HAP-1 (cell line): ENCODE measurements at regions not wholly inside any gene's neighbourhood (a gene's known extent, or its start where the extent isn't known, plus 50 kb on each side); places are given as distances from the start of the nearest gene placed in this dataset.

Experiments used
- DNase-seq, 2 experiments: peaks; one replicate each; pipeline ENCODE4 v3.0.0-alpha.2; 2016 to 2020; ENCODE audit warnings: low spot score in 2 of 2
- H3K27me3 ChIP-seq: fragments of 250-450 bp; sonication (Bioruptor Pico); 2 replicates; pipeline ENCODE4 v1.5.1; 2020; ENCODE audit warnings: low read depth, mild to moderate bottlenecking, moderate library complexity
- H3K36me3 ChIP-seq: fragments of 250-450 bp; sonication (Bioruptor Pico); replicated peaks from 2 replicates; pipeline ENCODE4 v1.5.1; 2020; ENCODE audit warnings: mild to moderate bottlenecking
- H3K4me1 ChIP-seq: fragments of 250-450 bp; sonication (Bioruptor Pico); 2 replicates; pipeline ENCODE4 v1.5.1; 2020; ENCODE audit warnings: mild to moderate bottlenecking
- H3K4me3 ChIP-seq: fragments of 250-450 bp; sonication (Bioruptor Pico); 2 replicates; pipeline ENCODE4 v1.5.1; 2020; ENCODE audit warnings: mild to moderate bottlenecking, moderate library complexity
- H3K9me3 ChIP-seq: fragments of 250-450 bp; sonication (Bioruptor Pico); 2 replicates; pipeline ENCODE4 v1.5.1; 2020; ENCODE audit warnings: mild to moderate bottlenecking, moderate library complexity
- in situ Hi-C: fragments of 300-500 bp; cut with MboI; formaldehyde crosslinking; loops from 3 replicates; pipeline ENCODE4 v1.14.3; 2020; ENCODE audit warnings: low sequenced_read_pairs, inconsistent platforms, mixed read lengths

GRCh38 chr6:150791717-150792116, 73.8 kb upstream of the MTHFD1L start:
- H3K9me3 ChIP-seq, result no peaks in the 10 kb centered on the region
- H3K4me1 ChIP-seq, result no peaks in the 10 kb centered on the region
- no peak for DNase-seq
- H3K4me3 ChIP-seq, result no peak overlapping the region
- H3K27me3 ChIP-seq, result no peaks in the 10 kb centered on the region
- H3K36me3 ChIP-seq, result peaks cover 37% of the 10 kb centered on the region
- in situ Hi-C loops, result no loop called here

DNA sequence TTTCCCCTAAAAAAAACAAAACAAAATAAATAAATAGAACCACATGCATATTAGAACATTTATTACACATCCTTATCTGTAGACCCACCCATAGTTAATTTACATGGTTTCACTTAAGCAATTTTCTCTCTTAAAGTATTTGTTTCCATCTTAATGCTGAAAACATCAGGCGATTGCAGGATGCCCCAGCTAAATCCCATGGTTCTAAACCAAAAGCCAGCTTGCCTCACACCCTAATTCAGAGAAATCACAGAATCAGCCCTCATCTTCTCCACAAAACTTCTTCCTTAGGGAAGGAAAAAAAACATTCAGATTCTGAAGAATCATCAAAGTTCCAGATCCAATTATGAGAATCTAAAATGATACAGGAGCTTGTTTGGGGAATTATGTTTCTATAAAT, 67.6 kb upstream of the MTHFD1L start:
- Histone ChIP-seq H3K9me3 (no peaks in the 10 kb centered on the region), H3K27me3 (no peaks in the 10 kb centered on the region), H3K36me3 (peaks cover 37% of the 10 kb centered on the region), H3K4me1 (peaks cover 6% of the 10 kb centered on the region; the same call in 1 of the 2 replicates), H3K4me3 (no peak overlapping the region)
- DNase-seq, result no peak
- in situ Hi-C loops, result no loop called here

DNA sequence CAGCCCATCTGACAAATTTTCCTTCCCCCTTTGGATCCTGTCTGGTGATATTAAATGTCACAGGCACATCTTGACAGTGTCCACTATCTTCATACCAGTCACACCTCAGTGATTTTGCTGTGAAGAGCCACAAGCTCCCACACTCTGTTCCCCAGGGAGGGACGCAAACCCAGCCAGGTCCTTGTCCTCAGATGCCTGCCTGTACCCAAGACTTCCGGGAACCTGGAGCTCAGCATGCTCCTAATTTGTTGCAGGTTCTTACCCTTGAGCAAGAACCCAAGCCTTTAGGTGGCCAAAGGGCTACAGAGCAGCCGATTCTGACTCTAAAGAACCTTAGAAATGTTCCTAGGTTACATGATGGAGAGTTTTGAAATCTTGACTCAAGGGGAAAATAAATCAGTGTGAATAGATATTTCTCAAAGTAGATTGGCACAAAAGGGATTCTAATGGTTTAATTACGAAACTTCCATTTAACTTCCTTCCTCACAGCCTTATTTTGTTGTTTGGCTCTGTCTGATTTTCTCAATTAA, 66.2 kb upstream of the MTHFD1L start:
- no peak for DNase-seq
- H3K4me1 ChIP-seq, result peaks cover 6% of the 10 kb centered on the region; the same call in 1 of the 2 replicates
- no peak overlapping the region for H3K4me3 ChIP-seq
- H3K9me3 ChIP-seq, result no peaks in the 10 kb centered on the region
- peaks cover 45% of the 10 kb centered on the region for H3K36me3 ChIP-seq
- no peaks in the 10 kb centered on the region for H3K27me3 ChIP-seq
- in situ Hi-C loops, result no loop called here

DNA sequence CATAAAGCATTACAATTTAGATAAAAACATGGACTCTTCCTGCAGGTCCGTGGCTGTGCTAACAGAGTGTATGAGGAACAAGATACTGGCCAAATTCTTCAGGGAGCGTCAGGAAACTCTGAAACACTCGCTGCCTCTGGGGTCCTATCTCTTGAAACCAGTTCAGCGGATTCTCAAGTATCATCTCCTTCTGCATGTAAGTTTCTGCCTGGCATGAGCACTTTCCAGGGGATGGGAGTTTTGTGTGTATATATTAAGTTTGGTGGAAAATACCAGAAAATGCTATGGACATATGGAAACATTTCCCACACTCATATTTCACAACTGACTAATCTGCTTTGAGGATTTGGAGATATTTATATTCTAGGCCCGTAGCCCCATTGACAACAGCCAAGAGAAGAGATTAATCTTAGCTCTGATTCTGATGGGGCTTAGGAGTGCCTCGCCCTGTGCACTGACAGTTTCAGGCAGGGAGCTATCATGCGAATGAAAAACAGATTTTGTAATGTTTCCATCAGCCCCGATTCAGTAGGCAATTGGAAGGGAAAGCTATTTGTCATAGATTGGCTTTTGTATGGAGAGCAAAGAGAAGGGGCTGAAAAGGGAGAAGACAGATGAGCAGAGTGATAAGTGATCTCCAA, 64.7 kb upstream of the MTHFD1L start:
- in situ Hi-C loops, result loop anchor here (25.0 kb wide), 2 partner anchors 738 to 863 kb away; partner anchors contain the start of genes ULBP2 and ULBP3
- Histone ChIP-seq H3K27me3 (no peaks in the 10 kb centered on the region), H3K9me3 (no peaks in the 10 kb centered on the region), H3K36me3 (peaks cover 57% of the 10 kb centered on the region), H3K4me1 (peaks cover 6% of the 10 kb centered on the region; the same call in 1 of the 2 replicates), H3K4me3 (no peak overlapping the region)
- DNase-seq, result no peak

DNA sequence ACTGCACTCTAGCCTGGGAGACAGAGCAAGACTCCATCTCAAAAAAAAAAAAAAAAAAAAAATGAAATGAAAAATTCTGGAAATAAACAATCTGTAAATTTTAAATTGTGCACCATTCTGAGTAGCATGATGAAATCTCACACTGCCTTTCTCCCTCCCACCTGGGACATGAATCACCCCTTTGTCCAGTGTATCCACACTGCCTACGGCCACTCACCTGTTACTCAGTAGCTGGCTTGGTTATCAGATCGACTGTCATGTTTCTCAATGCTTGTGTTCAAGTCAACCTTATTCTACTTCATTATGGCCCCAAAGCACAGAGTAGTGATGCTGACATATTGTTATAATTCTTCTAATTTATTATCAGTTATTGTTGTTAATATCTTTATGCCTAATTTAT, 58.7 kb upstream of the MTHFD1L start:
- H3K4me3 ChIP-seq, result no peak overlapping the region
- no peaks in the 10 kb centered on the region for H3K4me1 ChIP-seq
- peaks cover 74% of the 10 kb centered on the region for H3K36me3 ChIP-seq
- in situ Hi-C loops, result loop anchor here (25.0 kb wide), 2 partner anchors 744 to 869 kb away; partner anchors contain the start of genes ULBP2 and ULBP3
- no peaks in the 10 kb centered on the region for H3K9me3 ChIP-seq
- DNase-seq, result no peak
- no peaks in the 10 kb centered on the region for H3K27me3 ChIP-seq

DNA sequence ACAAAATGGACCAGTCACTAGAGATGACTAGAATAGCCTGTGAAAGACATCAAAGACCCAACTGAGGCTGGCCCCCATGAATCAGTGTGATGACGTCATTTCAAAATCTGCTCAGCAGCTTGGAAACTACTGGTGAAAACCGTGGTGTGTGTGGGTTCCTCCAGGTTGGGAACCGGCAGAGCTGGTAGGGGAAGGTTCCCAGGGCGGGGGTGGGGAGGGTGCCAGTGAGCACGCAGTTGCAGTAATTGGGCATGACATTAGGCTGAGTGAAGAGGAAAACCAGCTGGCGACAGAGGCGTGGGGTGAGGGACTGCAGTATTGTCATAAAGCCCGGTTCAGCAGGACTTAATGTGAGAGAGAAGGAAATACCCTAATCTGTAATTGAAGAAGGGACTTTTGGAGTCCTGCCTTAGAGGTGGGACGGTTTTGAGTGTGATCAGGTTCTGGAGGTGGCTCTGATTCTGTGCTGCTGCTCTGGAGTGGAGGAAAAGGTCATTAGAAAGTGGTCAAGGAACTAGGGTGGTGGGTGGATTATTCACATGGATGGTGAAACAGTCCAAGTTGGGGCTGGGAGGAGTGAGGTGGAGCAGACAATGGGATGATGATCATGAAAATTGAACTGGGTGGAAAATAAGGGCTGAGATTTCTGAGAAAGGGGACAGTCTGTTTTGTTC, 52.0 kb upstream of the MTHFD1L start:
- no peak for DNase-seq
- Histone ChIP-seq H3K27me3 (no peaks in the 10 kb centered on the region), H3K4me1 (no peaks in the 10 kb centered on the region; the same call in 1 of the 2 replicates), H3K36me3 (peaks cover 43% of the 10 kb centered on the region), H3K4me3 (no peak overlapping the region), H3K9me3 (no peaks in the 10 kb centered on the region)
- in situ Hi-C loops, result loop anchor here (5.0 to 25.0 kb wide), 4 partner anchors 209 to 876 kb away; partner anchors contain the start of genes ULBP2 and ULBP3

DNA sequence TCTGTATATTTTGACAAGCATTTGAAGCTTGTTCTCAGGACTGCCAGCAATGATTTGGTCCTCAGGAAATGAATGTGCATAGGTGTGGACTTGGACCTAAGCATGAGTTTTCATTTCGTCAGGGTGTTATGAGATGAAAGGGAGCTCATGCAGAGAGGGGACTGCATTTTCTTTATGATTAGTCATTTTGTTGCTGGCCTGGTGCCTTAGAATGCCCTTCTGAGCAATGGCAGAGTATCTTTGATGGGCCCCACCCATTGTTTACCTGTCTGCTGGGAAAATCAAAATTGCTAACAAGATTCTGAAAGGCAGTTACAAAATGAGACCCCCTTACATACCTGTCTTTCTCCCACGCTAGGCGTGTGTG, 51.5 kb upstream of the MTHFD1L start:
- Histone ChIP-seq H3K36me3 (peaks cover 42% of the 10 kb centered on the region), H3K9me3 (no peaks in the 10 kb centered on the region), H3K4me1 (no peaks in the 10 kb centered on the region; the same call in 1 of the 2 replicates), H3K4me3 (no peak overlapping the region), H3K27me3 (no peaks in the 10 kb centered on the region)
- no peak for DNase-seq
- in situ Hi-C loops, result loop anchor here (5.0 to 25.0 kb wide), 4 partner anchors 209 to 877 kb away; partner anchors contain the start of genes ULBP2 and ULBP3
